SK-N-SH (cell line): ENCODE measurements at regions not wholly inside any gene's neighbourhood (a gene's known extent, or its start where the extent isn't known, plus 50 kb on each side); places are given as distances from the start of the nearest gene placed in this dataset.

Experiments
- CTCF ChIA-PET: fragments of 300-600, 350-600 bp; formaldehyde crosslinking; extraction: SDS; loops from one replicate; lab custom pipeline; 2021; lab: Yijun Ruan, JAX
- POLR2A ChIA-PET: fragments of 350-600 bp; sonication (Branson Sonifier 250); formaldehyde crosslinking; extraction: SDS; loops from one replicate; lab custom pipeline; 2020; ENCODE audit warnings: antibody characterized with exemption, inconsistent platforms; lab: Yijun Ruan, JAX
- DNase-seq: peaks from one replicate; pipeline ENCODE4 v3.0.0; 2012
- H2AFZ ChIP-seq: fragments of 200-600 bp; sonication (generic); 2 replicates; pipeline ENCODE4 v1.8.1; 2016; ENCODE audit warnings: antibody characterized with exemption, mild to moderate bottlenecking, low read depth
- H3F3A ChIP-seq: fragments of 200-600 bp; sonication (generic); replicated peaks from 2 replicates; pipeline ENCODE3; 2016; ENCODE audit warnings: antibody characterized with exemption, mild to moderate bottlenecking; ENCODE audit not compliant: insufficient read depth
- H3K27ac ChIP-seq, 2 experiments: fragments of 200-500 bp in 1 of 2; fragments of 200-600 bp in 1 of 2; sonication (Bioruptor generic) in 1 of 2; sonication (generic), shearing (Covaris generic) in 1 of 2; 2 replicates each; pipeline versions ENCODE4 v1.5.1 to v1.6.1; 2014 to 2016; ENCODE audit warnings: low read depth in 2 of 2, inconsistent platforms in 1 of 2, low read length in 1 of 2, mild to moderate bottlenecking in 1 of 2, mixed read lengths in 1 of 2
- H3K27me3 ChIP-seq: fragments of 200-600 bp; sonication (generic), shearing (Covaris generic); 2 replicates; pipeline ENCODE4 v1.6.1; 2016; ENCODE audit warnings: mixed run types; ENCODE audit not compliant: insufficient read depth
- H3K36me3 ChIP-seq, 2 experiments: fragments of 200-500 bp in 1 of 2; fragments of 200-600 bp in 1 of 2; sonication (Bioruptor generic) in 1 of 2; sonication (generic) in 1 of 2; replicated peaks in 1 of 2; 2 replicates each; pipeline versions ENCODE3 to v1.5.1; 2014 to 2016; ENCODE audit warnings: low read length in 1 of 2, mild to moderate bottlenecking in 1 of 2; ENCODE audit not compliant: insufficient read depth in 2 of 2, control insufficient read depth in 1 of 2
- H3K4me1 ChIP-seq, 2 experiments: fragments of 200-500 bp in 1 of 2; fragments of 200-600 bp in 1 of 2; sonication (Bioruptor generic) in 1 of 2; sonication (generic), shearing (Covaris generic) in 1 of 2; 2 replicates each; pipeline versions ENCODE4 v1.5.1 to v1.6.1; 2014 to 2016; ENCODE audit warnings: low read depth in 1 of 2, low read length in 1 of 2, mixed run types in 1 of 2; ENCODE audit not compliant: insufficient read depth in 2 of 2, control insufficient read depth in 1 of 2
- H3K4me2 ChIP-seq: fragments of 200-600 bp; sonication (generic), shearing (Covaris generic); 2 replicates; pipeline ENCODE4 v1.6.1; 2017; ENCODE audit warnings: mixed run types
- H3K4me3 ChIP-seq, 2 experiments: fragments of 200-500 bp in 1 of 2; fragments of 200-600 bp in 1 of 2; sonication (Bioruptor generic) in 1 of 2; sonication (generic), shearing (Covaris generic) in 1 of 2; 2 replicates each; pipeline versions ENCODE4 v1.5.1 to v1.8.1; 2014 to 2016; ENCODE audit warnings: low read depth in 2 of 2, inconsistent platforms in 1 of 2, low read length in 1 of 2, mild to moderate bottlenecking in 1 of 2, mixed read lengths in 1 of 2, moderate library complexity in 1 of 2
- H3K79me2 ChIP-seq: fragments of 200-600 bp; sonication (generic); 2 replicates; pipeline ENCODE4 v1.8.1; 2017; ENCODE audit warnings: mild to moderate bottlenecking; ENCODE audit not compliant: insufficient read depth
- H3K9ac ChIP-seq: fragments of 200-600 bp; sonication (generic); 2 replicates; pipeline ENCODE4 v1.6.1; 2017; ENCODE audit warnings: mixed run types
- H3K9me2 ChIP-seq: fragments of 200-600 bp; sonication (generic); 2 replicates; pipeline ENCODE4 v1.6.1; 2017; ENCODE audit warnings: mixed run types
- H3K9me3 ChIP-seq: fragments of 200-600 bp; sonication (generic); 2 replicates; pipeline ENCODE4 v1.6.1; 2017; ENCODE audit warnings: mixed run types, mild to moderate bottlenecking, moderate library complexity
- H4K20me1 ChIP-seq: fragments of 200-600 bp; sonication (generic); 2 replicates; pipeline ENCODE4 v1.6.1; 2017; ENCODE audit warnings: mild to moderate bottlenecking, mixed run types; ENCODE audit not compliant: insufficient read depth
- CHD2 ChIP-seq: fragments of 150-350 bp; IDR thresholded peaks from 2 replicates; pipeline ENCODE4 v1.6.1; 2018; ENCODE audit warnings: low read length; ENCODE audit not compliant: partially characterized antibody
- CTCF ChIP-seq: fragments of 200-600 bp; sonication (generic); IDR thresholded peaks from 2 replicates; pipeline ENCODE4 v1.6.1; 2017; ENCODE audit warnings: antibody characterized with exemption, mild to moderate bottlenecking, moderate library complexity
- ELF1 ChIP-seq: IDR thresholded peaks from 2 replicates; pipeline ENCODE4 v1.4.0; 2012
- EZH2phosphoT487 ChIP-seq: fragments of 200-600 bp; sonication (generic); IDR thresholded peaks from 2 replicates; pipeline ENCODE4 v1.6.1; 2017; ENCODE audit warnings: low read depth, mixed run types, mild to moderate bottlenecking, antibody characterized with exemption, moderate library complexity, borderline replicate concordance
- FOXJ3 ChIP-seq: sonication (generic); formaldehyde crosslinking; IDR thresholded peaks from 2 replicates; pipeline ENCODE4 v1.5.1; 2020; ENCODE audit warnings: mild to moderate bottlenecking, missing genetic modification reagents
- GABPA ChIP-seq: IDR thresholded peaks from 2 replicates; pipeline ENCODE4 v1.4.0; 2012; ENCODE audit warnings: low read depth, mild to moderate bottlenecking
- GATA2 ChIP-seq: sonication (generic); formaldehyde crosslinking; IDR thresholded peaks from 2 replicates; pipeline ENCODE4 v1.5.0; 2020; ENCODE audit warnings: mild to moderate bottlenecking, missing genetic modification reagents
- JUND ChIP-seq: IDR thresholded peaks from 2 replicates; pipeline ENCODE4 v1.4.0; 2012
- MEF2A ChIP-seq: IDR thresholded peaks from 2 replicates; pipeline ENCODE4 v1.4.0; 2012; ENCODE audit warnings: low read depth, borderline replicate concordance
- MXI1 ChIP-seq: IDR thresholded peaks from 2 replicates; pipeline ENCODE4 v1.6.1; 2012; ENCODE audit warnings: mild to moderate bottlenecking, low read depth, low read length, improper control_type of control experiment
- NFIC ChIP-seq: IDR thresholded peaks from 2 replicates; pipeline ENCODE4 v1.4.0; 2012; ENCODE audit warnings: borderline replicate concordance
- NRF1 ChIP-seq: IDR thresholded peaks from 2 replicates; pipeline ENCODE4 v1.6.1; 2012; ENCODE audit warnings: low read depth, mild to moderate bottlenecking, low read length
- POLR2AphosphoS5 ChIP-seq: IDR thresholded peaks from 2 replicates; pipeline ENCODE4 v1.6.1; 2012; ENCODE audit warnings: low read depth, low read length
- REST ChIP-seq: IDR thresholded peaks from 2 replicates; pipeline ENCODE4 v1.6.1; 2012; ENCODE audit warnings: mild to moderate bottlenecking, low read depth, low read length, moderate library complexity
- RFX5 ChIP-seq: IDR thresholded peaks from 2 replicates; pipeline ENCODE4 v1.6.1; 2012; ENCODE audit warnings: mild to moderate bottlenecking, improper control_type of control experiment, low read length
- RXRA ChIP-seq: IDR thresholded peaks from 2 replicates; pipeline ENCODE4 v1.4.0; 2012; ENCODE audit warnings: low read depth, mild to moderate bottlenecking, borderline replicate concordance
- SIN3A ChIP-seq: IDR thresholded peaks from 2 replicates; pipeline ENCODE4 v1.6.1; 2012; ENCODE audit warnings: low read depth, mild to moderate bottlenecking, low read length, moderate library complexity, borderline replicate concordance
- SMC3 ChIP-seq: IDR thresholded peaks from 2 replicates; pipeline ENCODE4 v1.6.1; 2012; ENCODE audit warnings: low read depth, low read length, improper control_type of control experiment
- TAF1 ChIP-seq: IDR thresholded peaks from 2 replicates; pipeline ENCODE4 v1.6.1; 2012; ENCODE audit warnings: low read depth, mild to moderate bottlenecking, low read length, moderate library complexity, borderline replicate concordance
- TCF12 ChIP-seq: IDR thresholded peaks from 2 replicates; pipeline ENCODE4 v1.4.0; 2012
- TEAD4 ChIP-seq: IDR thresholded peaks from 2 replicates; pipeline ENCODE4 v1.4.0; 2012; ENCODE audit warnings: mild to moderate bottlenecking, borderline replicate concordance; ENCODE audit not compliant: insufficient read depth
- USF1 ChIP-seq: IDR thresholded peaks from 2 replicates; pipeline ENCODE4 v1.4.0; 2012; ENCODE audit warnings: low read depth, borderline replicate concordance
- USF2 ChIP-seq: fragments of 150-350 bp; IDR thresholded peaks from 2 replicates; pipeline ENCODE4 v1.6.1; 2017; ENCODE audit warnings: antibody characterized with exemption, low read length, low read depth, borderline replicate concordance
- YY1 ChIP-seq: IDR thresholded peaks from 2 replicates; pipeline ENCODE4 v1.4.0; 2012; ENCODE audit warnings: low read depth, mild to moderate bottlenecking
- ZBTB33 ChIP-seq: IDR thresholded peaks from 2 replicates; pipeline ENCODE4 v1.4.0; 2012; ENCODE audit warnings: low read depth, borderline replicate concordance
- WGBS: methylation state at CpG from one replicate; pipeline ENCODE4 v1.1.6; 2017; ENCODE audit warnings: low lambda C conversion rate; 5-methylcytosine and 5-hydroxymethylcytosine counted together
- TF ChIP-seq, protein P1 (sequence below): IDR thresholded peaks from 2 replicates; pipeline ENCODE4 v1.4.0; 2012; ENCODE audit warnings: low read depth

DNA sequence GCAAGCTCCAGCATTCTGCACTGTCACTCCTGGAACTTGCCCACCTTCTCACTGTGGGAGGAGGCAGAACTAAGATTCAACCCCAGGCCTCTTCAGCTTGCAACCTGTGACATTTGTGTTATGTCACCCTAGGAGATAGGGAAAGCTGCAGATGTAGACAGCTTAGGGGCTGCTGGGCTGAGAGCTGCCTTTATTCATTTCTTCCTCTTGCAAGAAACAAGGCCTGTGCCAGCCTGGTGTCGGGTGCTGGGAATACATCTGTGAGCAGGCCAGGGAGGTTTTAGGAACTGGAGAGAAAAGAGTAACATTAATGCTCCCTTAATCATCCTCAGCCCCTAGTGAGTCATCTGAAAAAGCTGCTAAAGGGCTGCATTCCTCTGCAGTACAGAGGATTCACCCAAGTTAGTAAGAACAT lies 101.8 kb downstream of the FGF18 start:
- Histone ChIP-seq H3K27ac (peak overlapping the region; percentile 67 to 77), H3K4me1 (peaks cover 16 to 40% of the 10 kb centered on the region in 2 experiments; a peak in 3 of 4 replicates), H3K27me3 (no peaks in the 10 kb centered on the region), H3F3A (peaks cover 18% of the 10 kb centered on the region), H3K4me3 (no peak overlapping the region), H2AFZ (peak overlapping the region; percentile 45), H4K20me1 (no peaks in the 10 kb centered on the region), H3K4me2 (peak overlapping the region; percentile 52), H3K9ac (peak overlapping the region; percentile 18; the same call in 1 of the 2 replicates), H3K36me3 (no peaks in the 10 kb centered on the region), H3K79me2 (no peaks in the 10 kb centered on the region), H3K9me3 (no peaks in the 10 kb centered on the region), H3K9me2 (no peaks in the 10 kb centered on the region)
- 9% methylated on average over 1 of the region's 1 CpG for WGBS
- peak; percentile 35 for DNase-seq
- ChIA-PET POLR2A (no interaction called here), CTCF (interaction anchor here (2.0 kb wide), 1 partner anchor 103 kb away, joined by 7 read pairs; the partner anchor contains the start of gene FGF18)
- TF ChIP-seq TCF12 (peak; percentile 86), ELF1 (no peak; the same call in 1 of the 2 replicates), SIN3A (no peak), SMC3 (no peak), FOXJ3 (CRISPR knock-in tag) (no peak), GABPA (no peak), TAF1 (no peak), REST (no peak), TEAD4 (peak; percentile 75), RXRA (peak; percentile 69; the same call in 1 of the 2 replicates), EZH2phosphoT487 (no peak), GATA2 (CRISPR knock-in tag) (no peak), JUND (peak; percentile 94), POLR2AphosphoS5 (peak; percentile 56), NRF1 (no peak), MEF2A (no peak), USF2 (no peak), ZBTB33 (no peak), YY1 (no peak), USF1 (0 out of 2 replicates have a peak, but pooled peaks have one; percentile 40), CTCF (peak; percentile 27; the same call in 1 of the 2 replicates), MXI1 (no peak), NFIC (peak; percentile 59), RFX5 (no peak), CHD2 (no peak)
- TF ChIP-seq, protein P1, sequence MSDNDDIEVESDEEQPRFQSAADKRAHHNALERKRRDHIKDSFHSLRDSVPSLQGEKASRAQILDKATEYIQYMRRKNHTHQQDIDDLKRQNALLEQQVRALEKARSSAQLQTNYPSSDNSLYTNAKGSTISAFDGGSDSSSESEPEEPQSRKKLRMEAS: no peak; the same call in none of the 2 replicates
